Immature natural killer cell (primary cell): ENCODE measurements at regions not wholly inside any gene's neighbourhood (a gene's known extent, or its start where the extent isn't known, plus 50 kb on each side); places are given as distances from the start of the nearest gene placed in this dataset.

Experiments
- DNase-seq, 3 donors: peaks; one replicate each; pipeline ENCODE4 v3.0.0; 2022; ENCODE audit warnings: mixed read lengths in 1 of 3
- H3K27ac Mint-ChIP-seq, 6 donors: one replicate each; pipeline ENCODE4 v1.8.0; 2020; ENCODE audit warnings: mixed read lengths in 6 of 6, mild to moderate bottlenecking in 5 of 6, inconsistent platforms in 4 of 6, moderate library complexity in 3 of 6
- H3K27me3 Mint-ChIP-seq, 3 donors: one replicate each; pipeline ENCODE4 v1.8.0; 2020 to 2021; ENCODE audit warnings: low read depth in 3 of 3, mild to moderate bottlenecking in 3 of 3, mixed read lengths in 3 of 3, moderate library complexity in 3 of 3, inconsistent platforms in 1 of 3
- H3K36me3 Mint-ChIP-seq, 3 donors: one replicate each; pipeline ENCODE4 v1.8.0; 2020; ENCODE audit warnings: mixed read lengths in 3 of 3, inconsistent platforms in 2 of 3, mild to moderate bottlenecking in 2 of 3
- H3K4me1 Mint-ChIP-seq, 2 donors: one replicate each; pipeline ENCODE4 v1.8.0; 2020; ENCODE audit warnings: inconsistent platforms in 2 of 2, mild to moderate bottlenecking in 2 of 2, mixed read lengths in 2 of 2, moderate library complexity in 1 of 2
- H3K4me3 Mint-ChIP-seq, 5 donors: one replicate each; pipeline ENCODE4 v1.8.0; 2020; ENCODE audit warnings: mild to moderate bottlenecking in 5 of 5, mixed read lengths in 5 of 5, inconsistent platforms in 3 of 5, moderate library complexity in 3 of 5
- H3K9me3 Mint-ChIP-seq, 6 donors: one replicate each; pipeline ENCODE4 v1.8.0; 2020; ENCODE audit warnings: mild to moderate bottlenecking in 6 of 6, mixed read lengths in 6 of 6, inconsistent platforms in 4 of 6, moderate library complexity in 3 of 6

DNA sequence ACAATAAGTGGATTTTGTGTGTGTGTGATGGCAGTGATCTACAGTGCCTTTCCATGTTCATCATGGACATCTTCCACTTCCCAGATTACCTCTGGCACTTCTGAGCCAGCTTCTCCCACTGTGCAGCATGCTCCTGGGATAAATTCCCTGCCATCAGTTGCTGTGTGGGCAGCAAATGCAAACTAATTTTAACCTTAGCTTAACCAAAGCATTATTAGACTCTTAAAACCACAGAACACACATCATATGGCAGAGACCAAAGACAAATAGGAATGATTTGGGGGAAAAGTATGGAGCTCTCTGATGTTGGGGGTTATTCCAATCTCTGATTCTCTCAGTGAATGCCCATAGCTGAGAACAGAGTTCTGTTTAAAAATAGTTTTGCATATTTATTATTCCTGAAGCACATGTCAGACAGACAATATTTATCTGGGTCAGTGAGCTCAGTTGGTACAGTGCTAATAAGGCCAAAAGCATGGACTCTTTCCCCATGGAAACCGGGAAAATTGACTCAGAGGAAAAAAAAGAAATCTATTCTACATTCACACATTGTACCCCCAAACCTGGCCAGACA lies 567.4 kb downstream of the IQCM start:
- DNase-seq, result no peak
- Mint-ChIP-seq H3K9me3 (peaks cover 0 to 24% (median 3%) of the 10 kb centered on the region in 6 donors), H3K4me1 (no peaks in the 10 kb centered on the region), H3K27ac (no peak overlapping the region), H3K36me3 (no peaks in the 10 kb centered on the region), H3K4me3 (no peak overlapping the region), H3K27me3 (no peaks in the 10 kb centered on the region)

GRCh38 chr4:149247164-149247563 lies 568.5 kb downstream of the IQCM start:
- Mint-ChIP-seq H3K4me3 (no peak overlapping the region), H3K27me3 (no peaks in the 10 kb centered on the region), H3K27ac (no peak overlapping the region), H3K9me3 (peaks cover 0 to 21% (median 3%) of the 10 kb centered on the region in 6 donors), H3K36me3 (no peaks in the 10 kb centered on the region), H3K4me1 (no peaks in the 10 kb centered on the region)
- DNase-seq, result no peak

DNA sequence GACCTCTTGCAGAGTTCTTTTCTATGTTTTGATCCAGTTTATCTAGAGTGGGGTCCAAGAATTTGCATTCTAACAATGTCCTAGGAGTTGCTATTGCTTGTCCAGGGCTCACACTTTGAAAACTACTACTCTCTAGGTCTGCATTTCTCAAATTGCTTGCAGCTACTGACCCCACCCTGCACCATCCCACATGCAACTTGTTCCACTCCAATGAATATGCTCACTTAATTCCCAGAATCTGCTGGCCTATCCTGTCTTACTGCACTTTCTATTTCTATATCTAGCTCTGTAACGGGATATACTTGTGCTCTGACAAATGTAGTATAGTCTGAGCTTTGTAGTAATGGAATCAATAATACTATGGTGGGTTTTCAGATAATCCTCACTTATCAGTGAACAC lies 570.3 kb downstream of the IQCM start:
- Mint-ChIP-seq H3K9me3 (peaks cover 0 to 22% (median 3%) of the 10 kb centered on the region in 6 donors), H3K4me3 (no peak overlapping the region), H3K4me1 (no peaks in the 10 kb centered on the region), H3K36me3 (no peaks in the 10 kb centered on the region), H3K27ac (no peak overlapping the region), H3K27me3 (peaks cover 0 to 2% (median 0%) of the 10 kb centered on the region in 3 donors)
- DNase-seq, result no peak

DNA sequence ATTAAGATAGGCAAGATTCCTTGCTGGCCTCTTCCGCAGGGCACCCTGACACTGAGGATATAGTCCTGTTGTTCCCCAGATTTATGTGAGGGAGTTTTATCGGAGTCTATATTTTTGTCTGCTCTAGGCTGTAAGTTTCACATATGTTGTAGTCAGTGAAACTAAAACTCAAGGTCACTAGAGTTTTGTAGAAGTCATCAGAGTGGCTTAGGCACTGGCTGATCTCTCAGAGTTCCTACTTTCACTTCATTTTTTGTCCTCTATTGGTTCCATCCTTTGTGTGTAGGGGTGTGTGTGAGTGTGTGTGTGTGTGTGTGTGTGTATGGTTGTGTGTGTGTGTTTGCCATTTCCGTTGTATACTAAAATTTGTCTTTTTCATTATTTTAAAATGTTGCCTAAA lies 577.5 kb downstream of the IQCM start:
- Mint-ChIP-seq H3K36me3 (no peaks in the 10 kb centered on the region), H3K27ac (no peak overlapping the region), H3K27me3 (peaks cover 0 to 4% (median 0%) of the 10 kb centered on the region in 3 donors), H3K9me3 (peaks cover 0 to 30% (median 6%) of the 10 kb centered on the region in 6 donors), H3K4me1 (no peaks in the 10 kb centered on the region), H3K4me3 (no peak overlapping the region)
- DNase-seq, result no peak

DNA sequence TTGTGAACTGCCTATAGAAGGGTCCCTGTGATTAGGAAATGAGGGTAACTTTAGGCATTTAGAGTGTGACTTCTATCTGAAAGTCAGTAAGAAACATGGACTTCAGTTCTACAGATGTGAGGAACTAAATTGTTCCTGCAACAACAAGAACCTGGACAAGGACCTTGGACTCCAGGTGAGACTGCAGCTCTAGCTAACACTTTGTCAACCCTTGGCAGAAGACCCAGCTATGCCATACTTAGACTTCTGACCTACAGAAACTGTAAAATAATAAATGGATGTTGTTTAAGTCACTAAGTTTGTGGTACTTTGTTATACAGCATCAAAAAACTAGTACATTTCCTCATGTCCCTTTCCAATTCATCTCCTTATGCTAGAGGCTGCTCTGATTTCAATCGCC lies 580.8 kb downstream of the IQCM start:
- peaks cover 0 to 23% (median 11%) of the 10 kb centered on the region in 6 donors for H3K9me3 Mint-ChIP-seq
- peaks cover 0 to 2% (median 0%) of the 10 kb centered on the region in 3 donors for H3K27me3 Mint-ChIP-seq
- H3K4me3 Mint-ChIP-seq, result no peak overlapping the region
- H3K36me3 Mint-ChIP-seq, result no peaks in the 10 kb centered on the region
- no peak for DNase-seq
- H3K27ac Mint-ChIP-seq, result no peak overlapping the region
- no peaks in the 10 kb centered on the region for H3K4me1 Mint-ChIP-seq

DNA sequence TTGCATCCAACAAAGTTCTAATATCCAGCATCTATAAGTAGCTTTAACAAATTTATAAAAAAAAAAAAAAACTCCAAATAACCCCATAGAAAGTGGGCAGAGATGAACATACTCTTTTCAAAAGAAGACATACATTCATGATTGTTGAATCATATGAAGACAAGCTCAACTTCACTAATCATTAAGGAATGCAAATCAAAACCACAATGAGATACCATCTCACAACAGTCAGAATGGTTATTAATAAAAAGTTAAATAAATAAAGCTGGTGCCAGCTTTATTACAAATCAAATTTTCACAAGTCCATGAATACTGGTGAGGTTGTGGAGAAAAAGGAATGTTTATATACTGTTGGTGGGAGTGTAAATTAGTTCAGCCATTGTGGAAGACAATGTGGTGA lies 592.0 kb downstream of the IQCM start:
- no peak overlapping the region for H3K4me3 Mint-ChIP-seq
- no peak overlapping the region for H3K27ac Mint-ChIP-seq
- peaks cover 9 to 48% (median 17%) of the 10 kb centered on the region in 6 donors for H3K9me3 Mint-ChIP-seq
- no peaks in the 10 kb centered on the region for H3K4me1 Mint-ChIP-seq
- H3K36me3 Mint-ChIP-seq, result no peaks in the 10 kb centered on the region
- no peak for DNase-seq
- H3K27me3 Mint-ChIP-seq, result peaks cover 0 to 2% (median 0%) of the 10 kb centered on the region in 3 donors

DNA sequence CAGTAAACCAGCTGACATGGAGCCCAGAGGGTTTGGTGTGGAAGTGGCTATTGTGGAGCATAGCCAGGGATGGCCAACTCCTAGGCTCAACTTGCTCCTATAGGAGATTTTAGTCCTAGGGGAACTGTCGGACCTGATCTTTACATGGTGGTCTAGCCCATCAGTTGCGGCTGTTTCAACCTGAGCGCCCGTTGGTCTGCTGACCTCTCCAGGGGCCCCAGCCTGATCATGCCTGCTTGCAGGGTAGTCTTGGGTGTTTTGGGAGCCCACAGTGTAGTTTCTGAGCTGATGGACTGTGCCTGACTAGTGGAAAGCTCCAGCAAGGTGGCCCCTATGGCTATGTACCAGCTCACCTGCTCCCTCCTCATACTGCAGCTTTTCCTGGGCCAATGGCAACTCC lies 597.0 kb downstream of the IQCM start:
- Mint-ChIP-seq H3K27ac (no peak overlapping the region), H3K36me3 (no peaks in the 10 kb centered on the region), H3K4me1 (no peaks in the 10 kb centered on the region), H3K27me3 (peaks cover 0 to 1% (median 0%) of the 10 kb centered on the region in 3 donors), H3K9me3 (peaks cover 13 to 53% (median 22%) of the 10 kb centered on the region in 6 donors), H3K4me3 (no peak overlapping the region)
- DNase-seq, result no peak

- no peaks in the 10 kb centered on the region for H3K4me1 Mint-ChIP-seq
- H3K27ac Mint-ChIP-seq, result no peak overlapping the region
- peaks cover 0 to 4% (median 0%) of the 10 kb centered on the region in 3 donors for H3K27me3 Mint-ChIP-seq
- no peak overlapping the region for H3K4me3 Mint-ChIP-seq
- no peak for DNase-seq
- H3K36me3 Mint-ChIP-seq, result no peaks in the 10 kb centered on the region
- H3K9me3 Mint-ChIP-seq, result peaks cover 7 to 34% (median 10%) of the 10 kb centered on the region in 6 donors
These were observed 601.3 kb downstream of the IQCM start for GRCh38 chr4:149214301-149214700.

DNA sequence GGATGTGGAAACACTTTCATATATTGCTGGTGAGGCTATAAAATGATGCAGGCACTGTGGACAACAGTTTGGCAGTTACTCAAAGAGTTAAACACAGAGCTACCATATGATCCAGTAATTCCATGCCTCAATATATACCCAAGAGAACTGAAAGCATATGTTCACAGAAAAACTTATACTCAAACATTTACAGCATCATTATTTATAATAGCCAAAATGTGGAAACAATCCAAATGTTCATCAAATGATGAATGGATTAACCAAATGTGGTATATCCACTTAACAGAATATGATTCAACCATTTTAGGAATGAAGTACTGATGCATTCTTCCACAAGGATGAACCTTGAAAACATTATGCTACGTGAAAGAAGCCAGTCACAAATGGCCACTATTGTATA lies 603.8 kb downstream of the IQCM start:
- Mint-ChIP-seq H3K27me3 (peaks cover 0 to 3% (median 0%) of the 10 kb centered on the region in 3 donors), H3K27ac (no peak overlapping the region), H3K4me3 (no peak overlapping the region), H3K9me3 (peaks cover 0 to 21% (median 5%) of the 10 kb centered on the region in 6 donors), H3K4me1 (no peaks in the 10 kb centered on the region), H3K36me3 (no peaks in the 10 kb centered on the region)
- DNase-seq, result no peak

GRCh38 chr4:149203256-149204001 lies 612.2 kb downstream of the IQCM start:
- Mint-ChIP-seq H3K4me1 (no peaks in the 10 kb centered on the region), H3K4me3 (no peak overlapping the region), H3K27me3 (no peaks in the 10 kb centered on the region), H3K36me3 (no peaks in the 10 kb centered on the region), H3K27ac (no peak overlapping the region), H3K9me3 (peaks cover 0 to 6% (median 3%) of the 10 kb centered on the region in 6 donors)
- no peak for DNase-seq

DNA sequence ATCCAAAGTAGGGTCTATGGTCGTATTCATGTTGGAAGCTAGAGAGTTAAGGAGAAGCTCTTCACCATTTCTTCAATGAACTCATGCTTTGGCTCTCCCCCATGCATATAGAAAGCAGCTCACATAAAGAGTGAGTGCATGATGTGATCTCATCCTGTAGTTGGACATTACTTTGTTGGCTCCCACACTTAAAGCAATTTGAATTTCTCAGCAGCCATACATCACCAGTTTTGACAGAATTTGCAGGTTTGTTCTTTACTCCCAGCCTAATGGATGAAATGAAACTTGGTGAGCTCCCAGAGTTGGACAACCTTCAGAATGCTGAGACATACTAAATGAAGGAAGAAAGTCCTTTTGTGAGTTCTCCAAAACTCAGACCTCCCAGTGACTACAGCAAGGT lies 613.5 kb downstream of the IQCM start:
- no peaks in the 10 kb centered on the region for H3K36me3 Mint-ChIP-seq
- peaks cover 0 to 9% (median 3%) of the 10 kb centered on the region in 6 donors for H3K9me3 Mint-ChIP-seq
- H3K27ac Mint-ChIP-seq, result no peak overlapping the region
- no peak for DNase-seq
- H3K4me3 Mint-ChIP-seq, result no peak overlapping the region
- H3K27me3 Mint-ChIP-seq, result peaks cover 0 to 2% (median 0%) of the 10 kb centered on the region in 3 donors
- H3K4me1 Mint-ChIP-seq, result no peaks in the 10 kb centered on the region

DNA sequence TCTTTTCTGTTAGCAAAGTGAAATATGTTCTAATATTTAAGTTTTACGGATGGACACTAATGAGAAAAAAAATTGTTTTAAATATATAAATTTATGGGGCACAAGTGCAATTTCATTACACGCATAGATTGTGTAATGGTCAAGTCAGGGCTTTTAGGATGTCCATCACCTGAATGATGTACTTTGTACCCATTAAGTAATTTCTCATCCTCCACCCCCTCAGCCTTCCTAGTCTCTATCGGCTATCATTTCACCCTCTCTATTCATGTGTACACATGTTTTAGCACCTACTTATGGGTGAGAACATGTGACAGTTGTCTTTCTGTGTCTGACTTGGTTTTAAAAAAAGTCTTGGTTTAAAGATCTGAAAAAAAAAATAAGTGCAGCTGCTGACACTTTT lies 616.0 kb downstream of the IQCM start:
- Mint-ChIP-seq H3K36me3 (no peaks in the 10 kb centered on the region), H3K4me1 (no peaks in the 10 kb centered on the region), H3K9me3 (peaks cover 0 to 4% (median 2%) of the 10 kb centered on the region in 6 donors), H3K27ac (no peak overlapping the region), H3K4me3 (no peak overlapping the region), H3K27me3 (peaks cover 0 to 2% (median 0%) of the 10 kb centered on the region in 3 donors)
- no peak for DNase-seq

DNA sequence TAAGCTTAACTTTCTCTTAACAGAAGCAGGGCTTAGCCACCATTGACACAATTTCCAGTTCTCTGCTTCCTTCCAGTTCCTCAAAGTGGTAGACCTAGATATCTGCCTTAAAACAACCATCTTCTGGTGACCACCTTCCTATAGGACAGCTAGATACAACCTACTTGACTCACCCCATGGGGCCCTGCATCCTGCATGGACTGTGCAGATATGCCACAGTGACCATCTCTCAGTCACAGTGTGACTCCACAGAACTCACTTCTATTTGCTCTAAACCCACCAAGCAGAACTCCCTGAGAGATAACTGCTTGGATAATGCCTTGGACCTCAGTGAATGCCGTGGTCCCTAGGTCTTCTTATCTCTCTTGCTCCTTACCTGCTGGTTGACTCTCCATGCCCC lies 621.6 kb downstream of the IQCM start:
- H3K36me3 Mint-ChIP-seq, result no peaks in the 10 kb centered on the region
- peaks cover 0 to 2% (median 0%) of the 10 kb centered on the region in 3 donors for H3K27me3 Mint-ChIP-seq
- H3K4me1 Mint-ChIP-seq, result no peaks in the 10 kb centered on the region
- no peak overlapping the region for H3K4me3 Mint-ChIP-seq
- H3K27ac Mint-ChIP-seq, result no peak overlapping the region
- no peak for DNase-seq
- H3K9me3 Mint-ChIP-seq, result peaks cover 0 to 10% (median 4%) of the 10 kb centered on the region in 6 donors

DNA sequence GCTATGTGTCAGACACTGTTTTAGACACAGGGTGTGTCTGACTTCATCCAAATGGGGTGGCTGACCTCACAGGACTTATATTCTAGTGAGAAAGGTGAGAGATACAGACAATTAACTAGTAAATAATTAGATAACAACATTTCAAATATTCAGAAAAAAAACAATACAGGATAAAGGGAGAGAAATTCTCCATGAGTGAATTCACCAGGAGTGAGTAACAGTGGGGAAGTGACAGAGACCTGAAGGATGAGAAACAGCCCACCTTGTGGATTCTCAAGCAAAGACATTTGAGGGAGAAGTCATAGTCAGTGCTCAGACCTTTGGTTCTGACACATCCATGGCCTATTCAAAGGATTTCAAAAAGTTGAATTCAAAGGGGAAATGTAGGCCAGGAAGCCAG lies 627.9 kb downstream of the IQCM start:
- Mint-ChIP-seq H3K36me3 (no peaks in the 10 kb centered on the region), H3K4me1 (no peaks in the 10 kb centered on the region), H3K27ac (no peak overlapping the region), H3K4me3 (no peak overlapping the region), H3K9me3 (peaks cover 0 to 10% (median 5%) of the 10 kb centered on the region in 6 donors), H3K27me3 (no peaks in the 10 kb centered on the region)
- no peak for DNase-seq
